CD14-positive monocyte (primary cell): ENCODE measurements at regions not wholly inside any gene's neighbourhood (a gene's known extent, or its start where the extent isn't known, plus 50 kb on each side); places are given as distances from the start of the nearest gene placed in this dataset.

Experiments used
- DNase-seq, 3 donors: peaks; one replicate each; pipeline ENCODE4 v3.0.0-alpha.2; 2011 to 2022
- H2AFZ ChIP-seq: 2 replicates; pipeline ENCODE4 v1.6.0; 2012; ENCODE audit warnings: mild to moderate bottlenecking, low read depth, low read length, inconsistent platforms; ENCODE audit not compliant: insufficient read depth, poor library complexity, severe bottlenecking
- H3K27ac ChIP-seq, 2 donors: 1 replicate in 1 of 2; 2 replicates in 1 of 2; pipeline ENCODE4 v1.5.1; 2012 to 2013; ENCODE audit warnings: low read length in 2 of 2, control low read depth in 1 of 2, inconsistent platforms in 1 of 2, low read depth in 1 of 2, mild to moderate bottlenecking in 1 of 2
- H3K27me3 ChIP-seq, 2 donors: one replicate each; pipeline versions ENCODE4 v1.6.0 to v1.6.1; 2011 to 2013; ENCODE audit warnings: low read length in 2 of 2; ENCODE audit not compliant: control insufficient read depth in 2 of 2, insufficient read depth in 2 of 2
- H3K36me3 ChIP-seq, 2 donors: replicated peaks in 1 of 2; 1 replicate in 1 of 2; 2 replicates in 1 of 2; pipeline versions ENCODE4 v1.5.1 to v1.6.1; 2012 to 2013; ENCODE audit warnings: low read length in 2 of 2, control low read depth in 1 of 2, inconsistent platforms in 1 of 2, mild to moderate bottlenecking in 1 of 2; ENCODE audit not compliant: insufficient read depth in 2 of 2, control insufficient read depth in 1 of 2
- H3K4me1 ChIP-seq, 2 donors: 1 replicate in 1 of 2; 2 replicates in 1 of 2; pipeline versions ENCODE4 v1.5.1 to v1.6.1; 2012 to 2013; ENCODE audit warnings: low read length in 2 of 2, control low read depth in 1 of 2, inconsistent platforms in 1 of 2, mild to moderate bottlenecking in 1 of 2, moderate library complexity in 1 of 2; ENCODE audit not compliant: insufficient read depth in 2 of 2, control insufficient read depth in 1 of 2
- H3K4me2 ChIP-seq: replicated peaks from 2 replicates; pipeline ENCODE3; 2012; ENCODE audit warnings: low read length, moderate library complexity, mild to moderate bottlenecking; ENCODE audit not compliant: poor library complexity, severe bottlenecking; ENCODE audit errors: extremely low read depth
- H3K4me3 ChIP-seq, 3 experiments: fragments of 200-600 bp in 1 of 3; sonication (generic) in 1 of 3; replicated peaks in 1 of 3; 1 replicate in 2 of 3; 2 replicates in 1 of 3; pipeline ENCODE4 v1.5.1; 2011 to 2013; ENCODE audit warnings: low read length in 3 of 3, mild to moderate bottlenecking in 3 of 3, control low read depth in 2 of 3, low read depth in 2 of 3, inconsistent platforms in 1 of 3, moderate library complexity in 1 of 3
- H3K79me2 ChIP-seq: 2 replicates; pipeline ENCODE4 v1.6.0; 2012; ENCODE audit warnings: mild to moderate bottlenecking, control low read depth, inconsistent platforms, low read length, moderate library complexity; ENCODE audit not compliant: insufficient read depth
- H3K9ac ChIP-seq: 2 replicates; pipeline ENCODE4 v1.6.0; 2017; ENCODE audit warnings: low read length, mild to moderate bottlenecking; ENCODE audit not compliant: insufficient read depth, poor library complexity, severe bottlenecking
- H3K9me3 ChIP-seq, 2 donors: replicated peaks in 1 of 2; 1 replicate in 1 of 2; 2 replicates in 1 of 2; pipeline versions ENCODE4 v1.5.1 to v1.6.1; 2012 to 2013; ENCODE audit warnings: low read length in 2 of 2, control low read depth in 1 of 2; ENCODE audit not compliant: control insufficient read depth in 1 of 2, insufficient read depth in 1 of 2
- H4K20me1 ChIP-seq: 2 replicates; pipeline ENCODE4 v1.6.0; 2012; ENCODE audit warnings: mild to moderate bottlenecking, low read length, control low read depth, moderate library complexity; ENCODE audit not compliant: insufficient read depth
- H3K27ac Mint-ChIP-seq, 7 donors: one replicate each; pipeline ENCODE4 v1.8.0; 2020; ENCODE audit warnings: mild to moderate bottlenecking in 7 of 7, mixed read lengths in 7 of 7, moderate library complexity in 6 of 7, inconsistent platforms in 2 of 7
- H3K27me3 Mint-ChIP-seq, 3 donors: one replicate each; pipeline ENCODE4 v1.8.0; 2021 to 2022; ENCODE audit warnings: low read depth in 3 of 3, mild to moderate bottlenecking in 3 of 3, mixed read lengths in 3 of 3, moderate library complexity in 3 of 3, inconsistent platforms in 1 of 3
- H3K36me3 Mint-ChIP-seq, 2 donors: one replicate each; pipeline ENCODE4 v1.8.0; 2020; ENCODE audit warnings: mixed read lengths in 2 of 2, inconsistent platforms in 1 of 2, mild to moderate bottlenecking in 1 of 2
- H3K4me1 Mint-ChIP-seq: one replicate; pipeline ENCODE4 v1.8.0; 2020; ENCODE audit warnings: mild to moderate bottlenecking, mixed read lengths
- H3K4me3 Mint-ChIP-seq, 2 donors: one replicate each; pipeline ENCODE4 v1.8.0; 2020; ENCODE audit warnings: mild to moderate bottlenecking in 2 of 2, mixed read lengths in 2 of 2, moderate library complexity in 1 of 2
- H3K9me3 Mint-ChIP-seq, 7 donors: one replicate each; pipeline ENCODE4 v1.8.0; 2020 to 2022; ENCODE audit warnings: mixed read lengths in 7 of 7, mild to moderate bottlenecking in 6 of 7, moderate library complexity in 6 of 7, inconsistent platforms in 2 of 7
- CTCF ChIP-seq: fragments of 200-600 bp; IDR thresholded peaks from one replicate; pipeline ENCODE4 v1.8.0; 2022; ENCODE audit warnings: antibody characterized with exemption, mild to moderate bottlenecking
- WGBS: methylation state at CpG from one replicate; pipeline ENCODE4 v1.1.5; 2013; ENCODE audit warnings: missing lambda C conversion rate; ENCODE audit not compliant: insufficient coverage; 5-methylcytosine and 5-hydroxymethylcytosine counted together
- intact Hi-C, 2 donors: fragments of 100-400 bp; cut with micrococcal nuclease; formaldehyde crosslinking; loops; one replicate each; pipeline versions ENCODE4 v1.15.0 to v1.15.1; 2023

DNA sequence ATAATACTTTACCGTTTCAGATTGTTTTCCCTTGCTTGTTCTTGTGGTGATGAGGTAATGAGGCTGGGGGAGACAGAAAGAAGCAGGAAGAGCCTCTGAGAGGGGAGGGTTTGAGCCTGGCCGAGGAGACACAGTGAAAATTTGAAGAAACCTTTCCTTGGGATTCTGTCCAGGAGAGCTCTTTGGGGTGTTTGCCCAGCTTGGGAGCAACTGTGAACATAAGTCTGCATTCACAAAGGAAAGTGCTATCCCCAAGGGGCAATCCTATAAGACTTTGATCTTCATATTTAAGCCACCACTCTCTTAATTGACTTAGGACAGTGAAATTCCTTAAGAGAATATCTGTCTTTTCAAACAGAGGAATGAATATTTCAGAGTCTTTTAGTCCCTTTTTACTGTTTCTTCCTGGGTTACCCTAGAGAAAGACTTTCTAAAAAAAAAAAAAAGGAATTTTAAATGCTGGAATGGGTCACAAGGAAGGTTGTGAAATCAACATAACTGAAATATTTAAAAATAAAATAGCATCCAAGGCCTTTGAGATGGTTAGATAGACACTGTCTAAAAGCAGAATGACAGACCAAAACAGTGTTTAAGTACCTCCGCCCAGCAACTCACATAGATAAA lies 52.5 kb upstream of the STAM2 start:
- 79% methylated on average over 2 of the region's 3 CpGs for WGBS
- Histone ChIP-seq H3K4me3 (no peak overlapping the region), H3K4me1 (no peaks in the 10 kb centered on the region), H3K4me2 (no peak overlapping the region), H3K9me3 (no peaks in the 10 kb centered on the region), H3K9ac (no peak overlapping the region), H3K36me3 (no peaks in the 10 kb centered on the region), H2AFZ (no peak overlapping the region), H4K20me1 (no peaks in the 10 kb centered on the region), H3K79me2 (no peaks in the 10 kb centered on the region), H3K27me3 (no peaks in the 10 kb centered on the region), H3K27ac (no peak overlapping the region)
- Mint-ChIP-seq H3K4me3 (no peak overlapping the region), H3K4me1 (peaks cover 7% of the 10 kb centered on the region), H3K9me3 (peaks cover 0 to 13% (median 3%) of the 10 kb centered on the region in 7 donors), H3K27me3 (peaks cover 0 to 2% (median 1%) of the 10 kb centered on the region in 3 donors), H3K27ac (peak overlapping the region in 1 of 7 donors; percentile 8), H3K36me3 (no peaks in the 10 kb centered on the region)
- no peak for DNase-seq
- no peak for TF ChIP-seq CTCF
- intact Hi-C loops = no loop called here

DNA sequence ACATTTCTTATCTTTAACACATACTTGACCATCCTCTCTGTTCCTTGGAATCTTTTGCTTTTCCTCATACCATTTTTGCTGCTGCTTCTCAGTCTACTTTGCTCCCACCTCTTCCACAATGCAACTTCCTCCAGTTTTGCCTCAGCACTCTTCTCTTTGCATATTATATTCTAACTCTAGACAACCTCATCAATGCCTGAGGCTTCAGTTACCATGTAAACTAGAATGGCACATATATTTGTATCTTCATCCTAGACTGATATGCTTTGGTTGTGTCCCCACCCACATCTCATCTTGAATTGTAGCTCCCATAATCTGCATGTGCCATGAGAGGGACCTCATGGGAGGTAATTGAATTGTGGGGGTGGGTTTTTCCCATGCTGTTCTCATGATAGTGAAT lies 55.9 kb upstream of the STAM2 start:
- intact Hi-C loops = no loop called here
- no peak overlapping the region for H3K4me3 Mint-ChIP-seq
- H3K36me3 Mint-ChIP-seq = no peaks in the 10 kb centered on the region
- Histone ChIP-seq H3K27me3 (no peaks in the 10 kb centered on the region), H2AFZ (no peak overlapping the region), H3K27ac (no peak overlapping the region), H3K79me2 (no peaks in the 10 kb centered on the region), H3K4me3 (no peak overlapping the region), H3K9ac (no peak overlapping the region), H3K4me2 (no peak overlapping the region), H3K9me3 (no peaks in the 10 kb centered on the region), H3K36me3 (no peaks in the 10 kb centered on the region), H4K20me1 (no peaks in the 10 kb centered on the region), H3K4me1 (no peaks in the 10 kb centered on the region)
- H3K4me1 Mint-ChIP-seq = no peaks in the 10 kb centered on the region
- no peak for TF ChIP-seq CTCF
- peak overlapping the region in 1 of 7 donors; percentile 9 for H3K27ac Mint-ChIP-seq
- DNase-seq = no peak
- H3K27me3 Mint-ChIP-seq = peaks cover 0 to 2% (median 0%) of the 10 kb centered on the region in 3 donors
- H3K9me3 Mint-ChIP-seq = peaks cover 0 to 13% (median 3%) of the 10 kb centered on the region in 7 donors
